ENCODE measurements at regions not wholly inside any gene's neighbourhood (a gene's known extent, or its start where the extent isn't known, plus 50 kb on each side); places are given as distances from the start of the nearest gene placed in this dataset.
"Not testable (repeated sequence)": the region's sequence is repeated elsewhere in the genome, so short reads cannot be mapped to it uniquely, and the experiment has no call there.

GRCh38 chr10:44571701-44572100 lies 186.8 kb upstream of the CXCL12 start:
- no peak for TF ChIP-seq POLR2A (IDR thresholded peaks at IDR 0.05; ENCODE audit: low read depth, low read length)

GRCh38 chr10:44572146-44572545 lies 187.2 kb upstream of the CXCL12 start:
- TF ChIP-seq TAF1 (IDR thresholded peaks at IDR 0.05; ENCODE audit: borderline replicate concordance, low read depth, low read length), result no peak
- no peak for TF ChIP-seq POLR2A (IDR thresholded peaks at IDR 0.05; ENCODE audit: low read depth, low read length)
- FAIRE-seq, result no peak
- DNase-seq (ENCODE audit: insufficient read length), result no peak

More at GRCh38 chr10:44571701-44572100, 186.8 kb upstream of the CXCL12 start:
- no peak for DNase-seq (ENCODE audit: insufficient read length)
- FAIRE-seq, result no peak

- no peak for FAIRE-seq
- no peak for DNase-seq (ENCODE audit: insufficient read length)
- TF ChIP-seq TAF1 (IDR thresholded peaks at IDR 0.05; ENCODE audit: borderline replicate concordance, low read depth, low read length) (no peak), POLR2AphosphoS5 (IDR thresholded peaks at IDR 0.05; ENCODE audit: low read depth, low read length) (no peak), POLR2A (IDR thresholded peaks at IDR 0.05; ENCODE audit: low read depth, low read length) (no peak)
These were observed 188.9 kb upstream of the CXCL12 start for GRCh38 chr10:44573821-44574220.

DNA sequence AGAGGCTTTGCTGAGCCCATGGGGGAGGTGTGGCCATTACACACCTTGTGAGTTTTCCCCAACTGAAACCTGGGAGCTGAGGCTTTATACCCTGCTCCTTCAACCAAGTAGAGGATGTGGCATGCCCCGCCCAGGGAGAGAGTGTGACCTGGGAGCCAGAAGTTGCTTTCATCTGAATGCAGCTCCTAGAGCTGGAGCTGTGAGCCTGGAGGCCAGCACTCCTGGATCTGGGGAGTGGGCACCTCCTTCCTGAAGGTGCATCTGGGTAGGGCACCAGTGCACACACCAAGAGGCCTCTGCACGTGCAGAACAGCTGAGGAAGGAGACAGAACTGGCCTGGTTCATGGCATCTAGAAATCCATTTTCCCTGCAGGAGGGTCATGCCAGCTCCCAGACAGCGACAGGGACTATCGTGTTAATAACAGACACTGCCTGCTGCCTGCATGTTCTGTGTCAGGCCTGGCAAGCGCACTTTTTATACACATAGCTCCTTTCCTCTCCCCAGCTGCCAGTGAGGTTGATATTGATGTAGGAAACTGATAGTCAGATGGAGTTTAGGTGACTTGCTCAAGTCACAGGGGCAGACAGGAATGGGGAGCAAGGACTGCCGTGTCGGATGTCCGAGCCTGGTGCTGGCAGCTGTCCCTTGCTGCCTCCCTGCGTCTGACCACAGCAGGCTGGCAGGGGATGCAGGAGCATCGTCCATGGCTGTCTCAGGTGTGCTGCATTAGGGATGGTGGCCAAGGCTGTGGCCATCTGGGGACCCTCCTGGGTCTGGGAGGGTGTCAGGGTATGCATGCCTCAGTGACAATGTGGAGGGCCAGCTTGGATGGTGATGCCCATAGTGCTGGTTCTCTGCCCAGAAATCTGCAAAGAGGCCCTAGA lies 189.9 kb upstream of the CXCL12 start:
- DNase-seq (ENCODE audit: insufficient read length) (no peak), FAIRE-seq (no peak)
- TF ChIP-seq POLR2A (IDR thresholded peaks at IDR 0.05; ENCODE audit: low read depth, low read length) (no peak), TAF1 (IDR thresholded peaks at IDR 0.05; ENCODE audit: borderline replicate concordance, low read depth, low read length) (no peak), POLR2AphosphoS5 (IDR thresholded peaks at IDR 0.05; ENCODE audit: low read depth, low read length) (no peak)

DNA sequence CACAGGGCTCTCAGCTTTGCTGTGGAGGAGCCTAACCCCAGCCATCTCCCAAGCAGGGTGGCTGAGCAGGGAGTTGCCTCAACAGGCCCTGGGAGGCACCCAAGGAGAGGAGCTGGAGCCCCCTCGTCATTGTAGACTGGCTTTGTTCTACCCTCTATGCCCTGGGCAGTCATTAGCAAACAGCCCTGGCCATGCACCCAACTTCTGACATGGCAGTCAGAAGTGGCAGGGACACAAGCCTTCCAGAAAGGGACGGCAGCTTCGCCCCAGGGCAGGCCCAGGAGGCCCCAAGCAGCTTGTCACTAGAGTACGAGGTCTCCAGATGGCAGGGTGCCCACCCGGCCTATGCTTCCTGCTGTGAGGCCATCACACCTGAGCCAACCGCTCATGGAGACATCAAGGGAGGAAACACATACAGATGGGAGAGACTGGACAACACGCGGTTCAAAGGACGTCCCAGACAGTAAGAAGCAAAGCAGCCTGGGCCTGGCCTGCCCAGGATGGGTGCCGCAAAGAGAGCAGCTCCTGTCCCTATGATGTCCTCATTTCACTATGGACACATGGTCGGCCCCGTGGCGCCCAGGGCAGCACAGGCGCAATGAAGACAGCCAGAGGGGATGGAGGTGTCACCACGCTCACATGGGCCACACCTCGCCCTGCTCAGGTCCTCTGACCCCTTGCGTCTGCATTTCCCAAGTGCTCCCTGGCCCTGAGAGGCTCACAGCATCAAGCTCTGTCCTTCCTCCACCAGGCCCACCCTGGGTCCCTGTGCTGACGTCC lies 190.9 kb upstream of the CXCL12 start:
- FAIRE-seq, result no peak
- TF ChIP-seq POLR2A (IDR thresholded peaks at IDR 0.05; ENCODE audit: low read depth, low read length) (no peak), TAF1 (IDR thresholded peaks at IDR 0.05; ENCODE audit: borderline replicate concordance, low read depth, low read length) (no peak), POLR2AphosphoS5 (IDR thresholded peaks at IDR 0.05; ENCODE audit: low read depth, low read length) (no peak)
- DNase-seq (ENCODE audit: insufficient read length), result no peak

DNA sequence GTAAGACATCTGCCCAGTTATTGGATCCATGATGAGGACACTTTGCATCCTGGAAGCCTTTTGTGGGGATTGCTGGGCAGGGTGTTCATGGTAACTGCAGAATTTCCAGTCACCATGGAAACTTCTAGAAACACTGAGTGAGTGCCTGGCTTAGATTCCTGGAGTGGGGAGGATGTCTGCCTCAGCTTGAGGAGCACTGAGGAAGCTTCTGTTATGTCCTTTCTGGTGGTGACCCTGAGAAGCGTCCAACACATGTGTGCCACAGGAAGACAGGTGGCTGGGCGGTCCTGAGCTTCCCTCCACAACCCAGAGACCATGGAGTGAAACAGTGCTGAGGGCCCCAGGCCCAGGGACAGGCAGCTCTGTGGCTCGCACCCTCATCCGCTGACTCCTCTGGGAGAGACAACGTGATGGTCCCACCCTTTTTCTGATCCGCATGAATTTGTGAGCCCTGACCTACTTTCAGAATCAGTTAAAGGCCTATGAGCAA lies 191.8 kb upstream of the CXCL12 start:
- TF ChIP-seq POLR2A (IDR thresholded peaks at IDR 0.05; ENCODE audit: low read depth, low read length) (no peak), TAF1 (IDR thresholded peaks at IDR 0.05; ENCODE audit: borderline replicate concordance, low read depth, low read length) (no peak), POLR2AphosphoS5 (IDR thresholded peaks at IDR 0.05; ENCODE audit: low read depth, low read length) (no peak)
- FAIRE-seq (no peak), DNase-seq (ENCODE audit: insufficient read length) (no peak)

GRCh38 chr10:44577533-44577932 lies 192.6 kb upstream of the CXCL12 start:
- DNase-seq (ENCODE audit: insufficient read length) (no peak), FAIRE-seq (no peak)
- TF ChIP-seq POLR2A (IDR thresholded peaks at IDR 0.05; ENCODE audit: low read depth, low read length), result no peak
- TF ChIP-seq TAF1 (IDR thresholded peaks at IDR 0.05; ENCODE audit: borderline replicate concordance, low read depth, low read length), result no peak
- TF ChIP-seq POLR2AphosphoS5 (IDR thresholded peaks at IDR 0.05; ENCODE audit: low read depth, low read length), result no peak

DNA sequence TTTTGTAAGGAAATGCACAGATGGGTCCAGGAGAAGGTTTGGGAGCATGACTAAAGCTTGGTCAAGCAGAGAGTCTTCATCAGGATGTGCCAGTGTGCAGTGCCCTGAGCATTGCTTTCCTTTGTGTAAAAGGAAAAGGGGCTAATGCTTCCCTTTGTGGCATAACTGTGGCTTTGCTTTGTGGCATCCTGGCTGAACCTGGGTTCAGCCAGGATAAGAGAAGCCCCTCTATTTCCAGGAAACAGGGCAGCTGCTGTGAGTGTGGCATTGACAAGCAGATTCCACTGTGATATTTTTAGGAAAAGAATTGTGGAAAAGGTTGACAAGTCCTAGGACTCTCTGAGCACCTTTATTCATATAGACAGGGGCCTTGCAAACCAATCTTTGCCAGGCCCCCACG lies 193.4 kb upstream of the CXCL12 start:
- no peak for TF ChIP-seq POLR2AphosphoS5 (IDR thresholded peaks at IDR 0.05; ENCODE audit: low read depth, low read length)
- no peak for TF ChIP-seq POLR2A (IDR thresholded peaks at IDR 0.05; ENCODE audit: low read depth, low read length)
- TF ChIP-seq TAF1 (IDR thresholded peaks at IDR 0.05; ENCODE audit: borderline replicate concordance, low read depth, low read length), result no peak
- FAIRE-seq, result no peak
- DNase-seq (ENCODE audit: insufficient read length), result no peak

- not testable (repeated sequence) for DNase-seq (ENCODE audit: insufficient read length); FAIRE-seq
These were observed 194.1 kb upstream of the CXCL12 start for GRCh38 chr10:44578963-44579362.

GRCh38 chr10:44581996-44582395 lies 197.1 kb upstream of the CXCL12 start:
- no peak for TF ChIP-seq POLR2AphosphoS5 (IDR thresholded peaks at IDR 0.05; ENCODE audit: low read depth, low read length)
- no peak for FAIRE-seq
- DNase-seq (ENCODE audit: insufficient read length), result no peak

- DNase-seq (ENCODE audit: insufficient read length) (no peak), FAIRE-seq (no peak)
- TF ChIP-seq POLR2AphosphoS5 (IDR thresholded peaks at IDR 0.05; ENCODE audit: low read depth, low read length) (no peak), TAF1 (IDR thresholded peaks at IDR 0.05; ENCODE audit: borderline replicate concordance, low read depth, low read length) (no peak), POLR2A (IDR thresholded peaks at IDR 0.05; ENCODE audit: low read depth, low read length) (no peak)
These were observed 202.8 kb upstream of the CXCL12 start for GRCh38 chr10:44587488-44588318.
